ENCODE measurements at regions not wholly inside any gene's neighbourhood (a gene's known extent, or its start where the extent isn't known, plus 50 kb on each side); places are given as distances from the start of the nearest gene placed in this dataset.

DNA sequence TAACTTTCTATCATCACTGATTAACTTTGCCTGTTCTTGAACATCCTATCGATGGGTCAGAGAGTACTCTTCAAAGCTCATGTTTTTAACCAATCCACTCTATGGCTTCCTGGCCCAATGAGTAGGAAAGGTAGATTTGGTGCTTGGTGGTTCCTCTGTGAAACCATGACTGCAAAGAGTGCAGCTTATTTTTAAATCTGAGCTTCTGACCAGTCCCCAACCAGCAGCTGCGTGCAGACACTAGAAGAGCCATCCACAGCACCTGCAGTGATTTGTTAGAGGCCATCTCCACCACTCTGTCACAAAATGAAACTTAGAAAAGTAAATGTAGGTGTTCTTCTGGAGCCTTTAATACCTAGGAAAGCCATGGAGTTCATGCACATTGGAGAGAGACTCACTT lies 107.3 kb upstream of the WWC1 start:
- TF ChIP-seq, protein P1, sequence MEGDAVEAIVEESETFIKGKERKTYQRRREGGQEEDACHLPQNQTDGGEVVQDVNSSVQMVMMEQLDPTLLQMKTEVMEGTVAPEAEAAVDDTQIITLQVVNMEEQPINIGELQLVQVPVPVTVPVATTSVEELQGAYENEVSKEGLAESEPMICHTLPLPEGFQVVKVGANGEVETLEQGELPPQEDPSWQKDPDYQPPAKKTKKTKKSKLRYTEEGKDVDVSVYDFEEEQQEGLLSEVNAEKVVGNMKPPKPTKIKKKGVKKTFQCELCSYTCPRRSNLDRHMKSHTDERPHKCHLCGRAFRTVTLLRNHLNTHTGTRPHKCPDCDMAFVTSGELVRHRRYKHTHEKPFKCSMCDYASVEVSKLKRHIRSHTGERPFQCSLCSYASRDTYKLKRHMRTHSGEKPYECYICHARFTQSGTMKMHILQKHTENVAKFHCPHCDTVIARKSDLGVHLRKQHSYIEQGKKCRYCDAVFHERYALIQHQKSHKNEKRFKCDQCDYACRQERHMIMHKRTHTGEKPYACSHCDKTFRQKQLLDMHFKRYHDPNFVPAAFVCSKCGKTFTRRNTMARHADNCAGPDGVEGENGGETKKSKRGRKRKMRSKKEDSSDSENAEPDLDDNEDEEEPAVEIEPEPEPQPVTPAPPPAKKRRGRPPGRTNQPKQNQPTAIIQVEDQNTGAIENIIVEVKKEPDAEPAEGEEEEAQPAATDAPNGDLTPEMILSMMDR (IDR thresholded peaks at IDR 0.05; ENCODE audit: extremely low read depth, insufficient read depth, missing control alignments), result no peak
- in situ Hi-C loops (cut with MboI; ENCODE audit: low pct_unique_long_range_greater_than_20kb, low sequenced_read_pairs, unreplicated experiment), result no loop called here
- no peak for DNase-seq (ENCODE audit: low spot score)

DNA sequence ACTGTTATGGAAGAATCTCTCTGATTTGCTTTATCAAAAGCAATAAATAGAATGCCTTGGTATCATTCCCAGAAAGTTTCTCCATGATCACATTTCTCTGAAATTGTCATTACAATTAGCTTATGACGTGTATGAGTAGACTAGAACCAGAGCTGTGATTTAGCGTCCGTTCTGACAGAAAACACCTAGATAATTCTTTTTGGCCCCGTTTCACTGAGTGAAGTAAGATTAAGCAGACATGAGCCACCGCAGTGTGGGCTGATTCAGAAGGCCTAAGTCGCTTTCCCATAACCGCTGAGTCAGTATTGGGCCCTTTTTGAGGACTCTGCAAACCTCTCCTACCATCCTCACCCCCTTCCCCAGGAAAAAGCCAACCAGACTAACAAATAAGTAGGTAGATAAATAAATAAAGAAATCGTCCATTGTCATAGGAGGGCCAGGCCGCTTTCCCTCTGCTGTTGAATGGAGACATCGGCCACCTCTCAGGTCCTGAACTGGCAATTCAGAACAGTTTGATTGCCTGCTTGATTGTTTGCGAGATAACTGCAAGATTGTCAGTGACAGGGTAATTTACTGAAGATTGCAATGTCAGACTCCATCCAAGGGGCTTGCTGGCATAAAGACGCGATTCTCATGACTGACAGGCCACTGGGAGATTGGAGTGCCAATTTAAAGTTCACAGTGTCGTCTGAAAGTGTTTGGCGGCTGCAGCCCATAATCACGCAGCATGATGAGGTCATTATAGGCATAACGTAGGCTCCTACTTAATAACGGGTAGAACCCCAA lies 105.0 kb upstream of the WWC1 start:
- no peak for DNase-seq (ENCODE audit: low spot score)
- TF ChIP-seq, protein P1 (IDR thresholded peaks at IDR 0.05; ENCODE audit: extremely low read depth, insufficient read depth, missing control alignments), result no peak
- in situ Hi-C loops (cut with MboI; ENCODE audit: low pct_unique_long_range_greater_than_20kb, low sequenced_read_pairs, unreplicated experiment), result no loop called here

DNA sequence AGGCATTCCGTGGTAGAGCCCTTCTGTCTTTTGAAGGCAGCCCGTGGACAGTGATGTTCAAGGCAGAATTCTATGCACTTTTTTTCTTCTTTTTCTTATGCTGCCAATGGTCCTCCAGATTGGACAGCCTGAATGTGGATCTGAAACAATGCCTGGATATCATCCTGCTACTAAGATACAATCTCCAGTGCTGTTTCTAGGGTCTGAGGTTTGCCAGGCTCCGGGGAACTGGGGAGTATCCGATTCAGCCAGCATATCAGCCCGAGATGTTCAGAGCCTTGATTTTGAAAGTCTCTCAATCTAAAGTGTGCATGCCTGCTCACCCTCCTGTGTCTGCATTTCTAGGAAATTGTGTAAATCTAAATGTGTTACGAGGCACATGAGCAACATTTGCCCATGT lies 103.8 kb upstream of the WWC1 start:
- in situ Hi-C loops (cut with MboI; ENCODE audit: low pct_unique_long_range_greater_than_20kb, low sequenced_read_pairs, unreplicated experiment), result no loop called here
- no peak for DNase-seq (ENCODE audit: low spot score)
- TF ChIP-seq, protein P1 (IDR thresholded peaks at IDR 0.05; ENCODE audit: extremely low read depth, insufficient read depth, missing control alignments), result no peak

DNA sequence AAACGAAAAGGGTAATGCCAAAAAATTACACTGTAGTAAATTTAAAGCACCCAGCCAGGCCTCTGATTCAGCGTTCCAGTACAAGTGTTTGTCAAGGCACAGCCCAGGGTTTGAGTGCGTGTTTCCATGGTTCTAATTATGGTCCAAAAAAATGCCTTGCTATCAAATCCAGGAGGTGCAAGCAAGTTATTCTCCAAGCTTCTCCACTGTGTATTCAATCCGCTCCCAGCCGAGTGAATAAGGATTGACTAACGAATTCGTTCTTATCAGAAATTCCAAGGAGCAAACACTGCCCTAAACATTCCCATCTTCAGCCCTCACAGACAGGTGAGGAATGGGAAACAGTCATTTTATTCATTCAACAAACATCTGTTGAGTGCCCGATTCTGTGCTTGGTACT lies 103.3 kb upstream of the WWC1 start:
- no peak for DNase-seq (ENCODE audit: low spot score)
- in situ Hi-C loops (cut with MboI; ENCODE audit: low pct_unique_long_range_greater_than_20kb, low sequenced_read_pairs, unreplicated experiment), result no loop called here
- TF ChIP-seq, protein P1 (IDR thresholded peaks at IDR 0.05; ENCODE audit: extremely low read depth, insufficient read depth, missing control alignments), result no peak

DNA sequence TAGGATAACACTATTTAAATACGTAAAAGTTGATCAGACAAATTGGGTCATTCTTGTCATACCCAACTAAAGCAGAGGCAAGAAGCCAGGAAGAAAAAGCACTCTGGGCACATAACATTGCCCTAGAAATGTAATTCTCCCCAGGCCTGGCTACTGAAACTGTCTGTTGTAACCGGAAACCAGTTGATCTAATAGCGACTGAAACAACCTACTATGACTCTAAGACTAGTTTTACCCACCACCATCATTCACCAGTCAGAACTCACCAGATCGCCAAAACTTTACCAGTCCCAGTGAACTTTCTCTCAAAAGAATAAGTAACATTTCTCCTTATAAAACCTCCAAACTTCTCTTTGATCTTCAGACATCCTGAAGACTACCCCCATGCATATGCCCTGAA lies 99.3 kb upstream of the WWC1 start:
- TF ChIP-seq, protein P1 (IDR thresholded peaks at IDR 0.05; ENCODE audit: extremely low read depth, insufficient read depth, missing control alignments), result no peak
- in situ Hi-C loops (cut with MboI; ENCODE audit: low pct_unique_long_range_greater_than_20kb, low sequenced_read_pairs, unreplicated experiment), result no loop called here
- DNase-seq (ENCODE audit: low spot score), result no peak

DNA sequence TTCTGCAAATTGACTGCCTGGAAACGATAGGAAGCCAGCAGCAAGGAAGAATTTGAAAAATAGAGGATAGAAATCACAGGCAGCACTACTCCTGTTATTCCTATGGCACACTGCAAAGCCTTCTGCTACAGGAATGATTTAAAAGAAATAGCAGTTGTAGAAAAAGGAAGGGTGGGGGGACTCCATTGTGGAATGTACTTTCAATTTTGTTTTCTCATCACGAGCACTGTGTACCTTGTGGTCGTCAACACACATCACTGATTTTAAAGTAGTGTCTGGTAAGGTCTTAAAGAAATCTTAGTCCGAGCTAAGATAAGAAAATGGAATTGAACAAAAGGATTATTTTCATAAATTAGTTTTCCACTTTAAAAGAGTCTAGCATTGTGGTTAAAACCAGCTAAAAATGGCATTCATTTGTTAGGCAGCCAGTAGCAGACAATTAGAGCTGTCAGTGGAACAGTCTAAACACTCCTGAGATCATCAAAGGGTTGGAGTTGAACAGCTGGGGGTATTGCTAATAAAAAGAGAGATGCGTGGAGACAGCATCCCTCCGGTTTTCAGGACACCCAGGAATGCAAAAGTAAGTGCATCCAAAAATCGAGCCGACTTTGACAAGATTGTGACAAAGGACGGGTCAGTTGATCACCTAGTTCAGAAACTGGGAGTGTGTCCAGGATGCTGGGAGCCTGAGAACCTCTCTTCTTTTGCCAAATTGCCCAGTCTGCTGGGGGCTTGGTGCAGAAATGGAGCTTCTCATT lies 97.8 kb upstream of the WWC1 start:
- in situ Hi-C loops (cut with MboI; ENCODE audit: low pct_unique_long_range_greater_than_20kb, low sequenced_read_pairs, unreplicated experiment), result no loop called here
- no peak for DNase-seq (ENCODE audit: low spot score)
- TF ChIP-seq, protein P1 (IDR thresholded peaks at IDR 0.05; ENCODE audit: extremely low read depth, insufficient read depth, missing control alignments), result no peak
